Urinary bladder (tissue), 3 donors: ENCODE measurements at regions not wholly inside any gene's neighbourhood (a gene's known extent, or its start where the extent isn't known, plus 50 kb on each side); places are given as distances from the start of the nearest gene placed in this dataset.

Experiments used
- DNase-seq: peaks from one replicate; pipeline ENCODE4 v3.0.0-alpha.2; 2015; ENCODE audit errors: extremely low spot score
- H3K27ac ChIP-seq: one replicate; pipeline ENCODE4 v1.5.1; 2013; ENCODE audit warnings: low read depth, mild to moderate bottlenecking, moderate library complexity
- H3K36me3 ChIP-seq: one replicate; pipeline ENCODE4 v1.6.1; 2013; ENCODE audit warnings: mild to moderate bottlenecking, moderate library complexity; ENCODE audit not compliant: insufficient read depth
- H3K4me1 ChIP-seq: one replicate; pipeline ENCODE4 v1.6.1; 2013; ENCODE audit warnings: mild to moderate bottlenecking, moderate library complexity; ENCODE audit not compliant: insufficient read depth
- H3K4me3 ChIP-seq: one replicate; pipeline ENCODE4 v1.5.1; 2013; ENCODE audit warnings: low read depth, low read length
- WGBS: extraction: QIAGEN DNeasy Blood & Tissue Kit; methylation state at CpG from one replicate; pipeline ENCODE4 v1.1.7; 2013; 5-methylcytosine and 5-hydroxymethylcytosine counted together
- donor health status: healthy with polysubstance abuse.
- donor health status: healthy.

GRCh38 chr13:104327211-104327610, 1261.0 kb upstream of the SLC10A2 start:
- no peak overlapping the region for H3K27ac ChIP-seq
- no peaks in the 10 kb centered on the region for H3K4me1 ChIP-seq
- H3K4me3 ChIP-seq = no peak overlapping the region
- no peaks in the 10 kb centered on the region for H3K36me3 ChIP-seq
- no peak for DNase-seq

- 93% methylated on average over 6 of the region's 6 CpGs for WGBS
- no peak for DNase-seq
- H3K36me3 ChIP-seq = no peaks in the 10 kb centered on the region
- H3K27ac ChIP-seq = no peak overlapping the region
- H3K4me1 ChIP-seq = no peaks in the 10 kb centered on the region
- H3K4me3 ChIP-seq = no peak overlapping the region
Measured at GRCh38 chr13:104326523-104326922, 1260.3 kb upstream of the SLC10A2 start.

GRCh38 chr13:104321756-104322155, 1255.5 kb upstream of the SLC10A2 start:
- H3K4me1 ChIP-seq = no peaks in the 10 kb centered on the region
- H3K4me3 ChIP-seq = no peak overlapping the region
- 95% methylated on average over 5 of the region's 5 CpGs for WGBS
- H3K27ac ChIP-seq = no peak overlapping the region
- DNase-seq = no peak
- H3K36me3 ChIP-seq = no peaks in the 10 kb centered on the region

GRCh38 chr13:104320446-104320845, 1254.2 kb upstream of the SLC10A2 start:
- Histone ChIP-seq H3K36me3 (no peaks in the 10 kb centered on the region), H3K4me1 (no peaks in the 10 kb centered on the region), H3K27ac (no peak overlapping the region), H3K4me3 (no peak overlapping the region)
- no peak for DNase-seq
- WGBS = 70% methylated on average over 3 of the region's 3 CpGs

- H3K36me3 ChIP-seq = no peaks in the 10 kb centered on the region
- H3K4me3 ChIP-seq = no peak overlapping the region
- DNase-seq = peak; percentile 52
- H3K4me1 ChIP-seq = no peaks in the 10 kb centered on the region
- WGBS = 5% methylated on average over 1 of the region's 1 CpG
- no peak overlapping the region for H3K27ac ChIP-seq
Measured at GRCh38 chr13:104318121-104318520, 1251.9 kb upstream of the SLC10A2 start.

GRCh38 chr13:104315606-104316005, 1249.4 kb upstream of the SLC10A2 start:
- WGBS = 74% methylated on average over 3 of the region's 3 CpGs
- H3K27ac ChIP-seq = no peak overlapping the region
- no peak for DNase-seq
- H3K36me3 ChIP-seq = no peaks in the 10 kb centered on the region
- H3K4me3 ChIP-seq = no peak overlapping the region
- H3K4me1 ChIP-seq = no peaks in the 10 kb centered on the region

GRCh38 chr13:104314926-104315535, 1248.8 kb upstream of the SLC10A2 start:
- Histone ChIP-seq H3K4me3 (no peak overlapping the region), H3K36me3 (no peaks in the 10 kb centered on the region), H3K27ac (no peak overlapping the region), H3K4me1 (no peaks in the 10 kb centered on the region)
- no peak for DNase-seq
- 96% methylated on average over 3 of the region's 3 CpGs for WGBS

- Histone ChIP-seq H3K36me3 (no peaks in the 10 kb centered on the region), H3K4me3 (no peak overlapping the region), H3K27ac (no peak overlapping the region), H3K4me1 (no peaks in the 10 kb centered on the region)
- no peak for DNase-seq
- WGBS = 98% methylated on average over 1 of the region's 1 CpG
Measured at GRCh38 chr13:104314321-104314720, 1248.1 kb upstream of the SLC10A2 start.

GRCh38 chr13:104310861-104311260, 1244.6 kb upstream of the SLC10A2 start:
- no peak for DNase-seq
- Histone ChIP-seq H3K36me3 (no peaks in the 10 kb centered on the region), H3K27ac (no peak overlapping the region), H3K4me1 (no peaks in the 10 kb centered on the region), H3K4me3 (no peak overlapping the region)
- whole genome bisulfite sequencing = 50% methylated on average over 2 of the region's 2 CpGs

- Histone ChIP-seq H3K4me1 (no peaks in the 10 kb centered on the region), H3K4me3 (no peak overlapping the region), H3K36me3 (no peaks in the 10 kb centered on the region), H3K27ac (no peak overlapping the region)
- WGBS = 84% methylated on average over 1 of the region's 1 CpG
- no peak for DNase-seq
Measured at GRCh38 chr13:104309431-104309830, 1243.2 kb upstream of the SLC10A2 start.

- Histone ChIP-seq H3K4me1 (no peaks in the 10 kb centered on the region), H3K36me3 (no peaks in the 10 kb centered on the region), H3K4me3 (no peak overlapping the region), H3K27ac (no peak overlapping the region)
- no peak for DNase-seq
- WGBS = 58% methylated on average over 4 of the region's 4 CpGs
Measured at GRCh38 chr13:104301171-104301975, 1235.2 kb upstream of the SLC10A2 start.

GRCh38 chr13:104297075-104297474, 1230.9 kb upstream of the SLC10A2 start:
- Histone ChIP-seq H3K36me3 (no peaks in the 10 kb centered on the region), H3K4me3 (no peak overlapping the region), H3K4me1 (no peaks in the 10 kb centered on the region), H3K27ac (no peak overlapping the region)
- no peak for DNase-seq
- WGBS = 86% methylated on average over 2 of the region's 2 CpGs

GRCh38 chr13:104296286-104296685, 1230.1 kb upstream of the SLC10A2 start:
- H3K4me1 ChIP-seq = no peaks in the 10 kb centered on the region
- WGBS = 85% methylated on average over 1 of the region's 1 CpG
- no peaks in the 10 kb centered on the region for H3K36me3 ChIP-seq

GRCh38 chr13:104295537-104295936, 1229.3 kb upstream of the SLC10A2 start:
- Histone ChIP-seq H3K4me3 (no peak overlapping the region), H3K27ac (no peak overlapping the region), H3K36me3 (no peaks in the 10 kb centered on the region), H3K4me1 (no peaks in the 10 kb centered on the region)
- DNase-seq = no peak
- 86% methylated on average over 5 of the region's 5 CpGs for WGBS

More at GRCh38 chr13:104296286-104296685, 1230.1 kb upstream of the SLC10A2 start:
- Histone ChIP-seq H3K27ac (no peak overlapping the region), H3K4me3 (no peak overlapping the region)
- no peak for DNase-seq
